GM12865 (cell line): ENCODE measurements at regions not wholly inside any gene's neighbourhood (a gene's known extent, or its start where the extent isn't known, plus 50 kb on each side); places are given as distances from the start of the nearest gene placed in this dataset.

Source experiments
- DNase-seq: peaks from one replicate; pipeline ENCODE4 v3.0.0; 2010; ENCODE audit warnings: low read depth
- H3K4me3 ChIP-seq: 2 replicates; pipeline ENCODE4 v1.5.1; 2011; ENCODE audit warnings: mild to moderate bottlenecking, low read depth, low read length, control low read depth
- TF ChIP-seq, protein P1 (sequence below): IDR thresholded peaks from 2 replicates; pipeline ENCODE4 v1.5.1; 2011; ENCODE audit warnings: low read length, control low read depth, low read depth, inconsistent platforms; ENCODE audit not compliant: insufficient read depth; ENCODE audit errors: missing control alignments

DNA sequence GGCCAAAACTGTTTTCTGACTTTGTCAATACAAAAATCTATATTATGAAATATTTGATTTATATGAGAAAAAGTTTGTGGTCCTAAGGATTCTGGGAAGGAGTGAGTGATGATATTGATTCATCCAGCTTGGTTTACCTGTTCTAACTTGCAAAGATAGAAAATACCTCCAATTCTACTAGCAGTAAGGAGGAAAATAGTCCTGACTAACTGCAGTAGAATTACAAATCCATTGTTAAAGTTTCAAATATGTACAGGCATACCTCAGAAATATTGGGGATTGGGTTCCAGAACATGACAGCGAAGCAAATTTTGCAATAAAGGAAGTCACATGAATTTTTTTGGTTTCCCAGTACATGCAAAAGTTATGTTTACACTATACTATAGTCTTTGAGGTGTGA is 158.8 kb upstream of the CYRIA start:
- H3K4me3 ChIP-seq, result no peak overlapping the region
- TF ChIP-seq, protein P1, sequence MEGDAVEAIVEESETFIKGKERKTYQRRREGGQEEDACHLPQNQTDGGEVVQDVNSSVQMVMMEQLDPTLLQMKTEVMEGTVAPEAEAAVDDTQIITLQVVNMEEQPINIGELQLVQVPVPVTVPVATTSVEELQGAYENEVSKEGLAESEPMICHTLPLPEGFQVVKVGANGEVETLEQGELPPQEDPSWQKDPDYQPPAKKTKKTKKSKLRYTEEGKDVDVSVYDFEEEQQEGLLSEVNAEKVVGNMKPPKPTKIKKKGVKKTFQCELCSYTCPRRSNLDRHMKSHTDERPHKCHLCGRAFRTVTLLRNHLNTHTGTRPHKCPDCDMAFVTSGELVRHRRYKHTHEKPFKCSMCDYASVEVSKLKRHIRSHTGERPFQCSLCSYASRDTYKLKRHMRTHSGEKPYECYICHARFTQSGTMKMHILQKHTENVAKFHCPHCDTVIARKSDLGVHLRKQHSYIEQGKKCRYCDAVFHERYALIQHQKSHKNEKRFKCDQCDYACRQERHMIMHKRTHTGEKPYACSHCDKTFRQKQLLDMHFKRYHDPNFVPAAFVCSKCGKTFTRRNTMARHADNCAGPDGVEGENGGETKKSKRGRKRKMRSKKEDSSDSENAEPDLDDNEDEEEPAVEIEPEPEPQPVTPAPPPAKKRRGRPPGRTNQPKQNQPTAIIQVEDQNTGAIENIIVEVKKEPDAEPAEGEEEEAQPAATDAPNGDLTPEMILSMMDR, result no peak
- no peak for DNase-seq

DNA sequence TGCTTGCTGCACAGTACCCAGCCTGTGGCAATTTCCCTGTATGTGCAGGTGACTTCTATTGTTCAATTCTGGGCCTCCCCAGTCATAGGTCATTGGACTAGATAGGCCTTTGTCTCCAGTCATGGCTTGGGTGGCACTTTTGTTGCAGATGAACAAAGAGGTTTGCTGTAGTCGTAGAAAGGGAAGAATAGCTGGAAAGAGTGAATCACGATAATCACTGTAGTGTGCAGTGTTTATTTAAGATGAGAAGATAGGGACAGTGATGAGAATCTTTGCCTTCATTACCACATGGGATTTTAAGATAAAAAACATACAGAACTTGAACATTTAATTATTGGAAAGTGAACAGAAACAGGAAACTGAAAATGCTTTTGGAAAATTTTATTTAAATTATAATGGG is 156.1 kb upstream of the CYRIA start:
- DNase-seq, result no peak
- TF ChIP-seq, protein P1, result no peak
- no peak overlapping the region for H3K4me3 ChIP-seq

DNA sequence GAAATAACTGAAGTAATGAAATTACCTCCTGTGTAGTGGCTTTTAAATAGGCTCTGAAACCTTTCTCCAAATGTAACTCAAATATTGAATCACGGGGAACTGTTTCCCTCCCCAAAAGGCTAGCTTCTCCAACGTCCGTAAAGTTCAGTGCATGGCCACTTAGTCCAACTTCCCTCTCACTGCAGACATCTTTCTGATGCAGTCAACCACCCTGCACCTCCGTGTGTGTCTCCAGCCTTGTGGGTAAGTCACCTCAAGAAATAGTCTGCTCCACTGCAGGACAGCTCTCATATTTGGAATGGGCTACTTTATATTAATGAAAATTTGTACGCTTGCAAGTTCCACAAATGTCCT is 152.5 kb upstream of the CYRIA start:
- TF ChIP-seq, protein P1, result no peak
- H3K4me3 ChIP-seq, result no peak overlapping the region
- DNase-seq, result no peak

DNA sequence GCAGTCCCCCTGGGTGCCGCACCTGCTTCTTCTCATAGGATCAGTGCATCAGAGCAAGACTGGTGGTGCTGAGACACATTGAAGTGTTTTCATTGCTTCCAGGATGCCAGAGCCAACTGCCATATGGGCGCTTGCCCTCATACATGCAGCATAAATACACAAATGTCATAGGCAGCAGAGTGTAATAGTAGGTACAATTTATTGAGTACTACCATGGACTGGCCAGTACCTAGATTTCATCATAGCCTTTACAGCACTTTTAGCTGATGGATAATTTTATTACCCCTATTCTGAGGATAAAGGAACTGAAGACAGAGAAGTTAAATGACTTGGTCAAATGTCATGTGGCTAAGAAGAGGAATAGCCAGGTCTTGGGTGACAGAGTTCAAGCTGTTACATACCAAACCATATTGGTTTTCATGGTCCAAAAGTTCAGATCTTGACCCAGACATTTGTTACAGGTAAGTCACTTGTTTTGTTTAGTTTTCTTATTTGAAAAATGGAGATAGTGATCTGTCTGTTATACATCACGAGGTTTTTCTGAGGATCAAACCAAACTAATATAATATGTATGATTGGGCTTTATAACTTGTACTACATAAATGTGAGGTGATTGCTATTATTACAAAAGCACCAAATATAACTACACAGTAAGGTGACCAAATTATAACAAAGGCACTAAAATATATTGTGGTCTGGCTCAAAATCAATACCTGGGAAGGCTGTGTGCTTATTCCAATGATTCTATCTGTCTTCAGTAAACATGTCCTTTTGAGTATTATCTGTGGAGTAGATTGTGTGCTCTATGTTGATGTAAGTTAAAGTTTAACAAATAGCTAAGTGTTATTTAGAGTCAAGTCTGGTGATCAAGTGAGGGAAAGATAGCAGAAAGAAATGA is 151.9 kb upstream of the CYRIA start:
- H3K4me3 ChIP-seq, result no peak overlapping the region
- no peak for DNase-seq
- TF ChIP-seq, protein P1, result no peak

DNA sequence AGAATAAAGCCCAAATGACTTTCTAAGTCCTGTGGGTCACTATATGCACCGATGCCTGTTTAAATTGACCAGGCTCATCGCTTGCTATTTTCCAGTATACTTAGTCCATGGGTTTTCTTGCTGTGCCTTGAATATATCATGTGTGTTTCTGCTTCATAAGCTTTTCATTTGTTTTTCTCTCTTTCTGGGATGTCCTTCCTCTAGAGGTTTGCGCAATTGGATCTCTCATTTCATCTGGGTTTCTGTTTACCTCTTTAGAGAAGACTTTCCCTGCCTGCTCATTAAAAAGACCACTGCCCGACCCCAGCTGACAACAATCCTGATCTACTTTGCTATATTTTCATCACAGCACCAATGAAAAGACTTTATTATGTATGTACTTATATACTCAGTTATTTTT is 150.9 kb upstream of the CYRIA start:
- H3K4me3 ChIP-seq, result no peak overlapping the region
- DNase-seq, result no peak
- TF ChIP-seq, protein P1, result no peak

DNA sequence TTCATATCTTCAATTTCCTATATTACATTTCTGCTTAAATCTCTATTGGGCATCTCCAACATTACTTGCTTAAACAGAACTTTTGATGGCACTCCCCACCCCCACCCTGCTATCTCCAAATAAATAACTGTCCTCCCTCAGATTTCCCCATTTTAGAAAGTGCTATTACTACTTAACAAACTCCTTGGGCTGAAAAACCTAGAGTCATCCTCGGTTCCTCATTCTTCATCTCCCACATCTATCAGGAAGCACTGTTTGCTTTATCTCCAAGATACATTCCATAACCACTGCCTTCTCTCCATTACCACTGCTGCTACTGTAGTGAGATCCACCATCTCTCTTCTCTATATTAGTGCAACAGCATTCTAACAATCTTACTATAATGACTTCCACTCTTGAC is 150.4 kb upstream of the CYRIA start:
- no peak for DNase-seq
- no peak overlapping the region for H3K4me3 ChIP-seq
- TF ChIP-seq, protein P1, result no peak

DNA sequence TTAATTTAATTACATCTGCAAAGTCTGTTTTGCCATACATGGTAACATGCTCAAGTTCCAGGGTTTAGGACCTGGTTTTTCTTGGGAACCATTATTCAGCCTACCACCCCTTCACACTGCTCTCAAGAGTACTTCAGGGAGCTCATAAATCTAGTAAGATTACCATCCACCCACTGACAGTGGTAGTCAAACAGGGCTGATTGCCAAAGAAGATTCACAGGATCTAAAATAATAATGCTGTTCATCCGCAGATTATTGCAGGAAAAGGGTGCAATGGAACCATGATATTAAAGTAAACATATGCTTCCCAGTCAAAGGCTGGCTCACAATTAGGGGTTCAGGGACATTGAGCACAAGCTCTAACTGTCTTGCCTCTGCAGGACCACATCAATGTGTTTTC is 148.0 kb upstream of the CYRIA start:
- TF ChIP-seq, protein P1, result no peak
- DNase-seq, result no peak
- no peak overlapping the region for H3K4me3 ChIP-seq
